ENCODE measurements at regions not wholly inside any gene's neighbourhood (a gene's known extent, or its start where the extent isn't known, plus 50 kb on each side); places are given as distances from the start of the nearest gene placed in this dataset.

DNA sequence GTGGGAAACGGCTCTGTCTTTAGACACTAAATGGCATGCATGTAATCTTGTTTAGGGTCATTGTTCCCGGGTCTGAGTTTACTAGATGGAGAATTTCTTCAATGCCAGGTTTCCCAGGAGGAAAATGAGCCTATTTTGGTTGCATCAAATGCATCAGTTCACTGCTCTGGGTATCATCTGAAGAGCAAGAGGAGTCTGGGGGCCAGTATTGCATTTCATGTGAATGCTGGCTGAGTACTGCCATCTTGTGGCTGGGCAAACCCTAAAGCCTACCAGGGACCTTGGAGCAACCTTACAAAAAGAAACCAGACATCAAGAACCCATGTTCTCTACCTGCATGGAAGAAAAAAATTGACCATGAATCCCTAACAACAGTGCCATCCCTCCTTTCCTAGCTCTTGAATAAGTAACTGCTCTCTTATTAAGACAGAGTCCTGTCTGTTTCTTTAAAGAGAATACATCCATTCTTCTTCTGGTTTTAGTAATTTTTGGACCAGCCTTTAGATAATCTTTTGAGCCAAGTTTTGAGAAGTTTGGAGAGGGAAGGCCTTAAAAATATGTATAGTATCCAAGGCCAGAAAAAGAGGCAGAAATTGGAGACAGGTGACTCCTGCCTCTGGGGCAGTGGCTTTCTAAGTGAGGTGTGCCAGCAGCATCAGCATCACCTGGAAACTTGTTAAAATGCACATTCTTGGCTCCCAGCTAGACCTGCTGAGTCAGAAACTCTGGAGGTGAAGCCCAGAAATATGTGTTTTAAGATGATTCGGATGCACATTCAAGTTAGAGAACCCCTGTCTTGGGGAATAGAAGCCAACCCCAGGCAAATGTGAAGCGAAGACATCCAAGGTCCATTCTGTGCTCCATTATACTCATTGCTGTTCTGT is 261.0 kb upstream of the CXCR4 start:
- TF ChIP-seq, protein P1, sequence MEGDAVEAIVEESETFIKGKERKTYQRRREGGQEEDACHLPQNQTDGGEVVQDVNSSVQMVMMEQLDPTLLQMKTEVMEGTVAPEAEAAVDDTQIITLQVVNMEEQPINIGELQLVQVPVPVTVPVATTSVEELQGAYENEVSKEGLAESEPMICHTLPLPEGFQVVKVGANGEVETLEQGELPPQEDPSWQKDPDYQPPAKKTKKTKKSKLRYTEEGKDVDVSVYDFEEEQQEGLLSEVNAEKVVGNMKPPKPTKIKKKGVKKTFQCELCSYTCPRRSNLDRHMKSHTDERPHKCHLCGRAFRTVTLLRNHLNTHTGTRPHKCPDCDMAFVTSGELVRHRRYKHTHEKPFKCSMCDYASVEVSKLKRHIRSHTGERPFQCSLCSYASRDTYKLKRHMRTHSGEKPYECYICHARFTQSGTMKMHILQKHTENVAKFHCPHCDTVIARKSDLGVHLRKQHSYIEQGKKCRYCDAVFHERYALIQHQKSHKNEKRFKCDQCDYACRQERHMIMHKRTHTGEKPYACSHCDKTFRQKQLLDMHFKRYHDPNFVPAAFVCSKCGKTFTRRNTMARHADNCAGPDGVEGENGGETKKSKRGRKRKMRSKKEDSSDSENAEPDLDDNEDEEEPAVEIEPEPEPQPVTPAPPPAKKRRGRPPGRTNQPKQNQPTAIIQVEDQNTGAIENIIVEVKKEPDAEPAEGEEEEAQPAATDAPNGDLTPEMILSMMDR (IDR thresholded peaks at IDR 0.05): peak; percentile 49
- TF ChIP-seq MAX (IDR thresholded peaks at IDR 0.05; ENCODE audit: low read depth): no peak
- no peak for TF ChIP-seq GABPA (IDR thresholded peaks at IDR 0.05; ENCODE audit: low read depth)
- no peak for TF ChIP-seq JUND (IDR thresholded peaks at IDR 0.05)
- no peak for TF ChIP-seq EP300 (IDR thresholded peaks at IDR 0.05; ENCODE audit: borderline replicate concordance in 1 of 2, low read depth in 1 of 2, low read length in 1 of 2)
- no peak for TF ChIP-seq NRF1 (IDR thresholded peaks at IDR 0.05; ENCODE audit: low read depth, low read length)
- TF ChIP-seq SIN3A (IDR thresholded peaks at IDR 0.05; ENCODE audit: borderline replicate concordance, low read depth, low read length): no peak
- TF ChIP-seq POLR2AphosphoS5 (IDR thresholded peaks at IDR 0.05; ENCODE audit: low read depth, low read length): no peak
- TF ChIP-seq, protein P2, sequence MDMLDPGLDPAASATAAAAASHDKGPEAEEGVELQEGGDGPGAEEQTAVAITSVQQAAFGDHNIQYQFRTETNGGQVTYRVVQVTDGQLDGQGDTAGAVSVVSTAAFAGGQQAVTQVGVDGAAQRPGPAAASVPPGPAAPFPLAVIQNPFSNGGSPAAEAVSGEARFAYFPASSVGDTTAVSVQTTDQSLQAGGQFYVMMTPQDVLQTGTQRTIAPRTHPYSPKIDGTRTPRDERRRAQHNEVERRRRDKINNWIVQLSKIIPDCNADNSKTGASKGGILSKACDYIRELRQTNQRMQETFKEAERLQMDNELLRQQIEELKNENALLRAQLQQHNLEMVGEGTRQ (IDR thresholded peaks at IDR 0.05; ENCODE audit: borderline replicate concordance, low read depth, low read length): no peak
- TF ChIP-seq TCF12 (IDR thresholded peaks at IDR 0.05): no peak
- TF ChIP-seq, protein P3, sequence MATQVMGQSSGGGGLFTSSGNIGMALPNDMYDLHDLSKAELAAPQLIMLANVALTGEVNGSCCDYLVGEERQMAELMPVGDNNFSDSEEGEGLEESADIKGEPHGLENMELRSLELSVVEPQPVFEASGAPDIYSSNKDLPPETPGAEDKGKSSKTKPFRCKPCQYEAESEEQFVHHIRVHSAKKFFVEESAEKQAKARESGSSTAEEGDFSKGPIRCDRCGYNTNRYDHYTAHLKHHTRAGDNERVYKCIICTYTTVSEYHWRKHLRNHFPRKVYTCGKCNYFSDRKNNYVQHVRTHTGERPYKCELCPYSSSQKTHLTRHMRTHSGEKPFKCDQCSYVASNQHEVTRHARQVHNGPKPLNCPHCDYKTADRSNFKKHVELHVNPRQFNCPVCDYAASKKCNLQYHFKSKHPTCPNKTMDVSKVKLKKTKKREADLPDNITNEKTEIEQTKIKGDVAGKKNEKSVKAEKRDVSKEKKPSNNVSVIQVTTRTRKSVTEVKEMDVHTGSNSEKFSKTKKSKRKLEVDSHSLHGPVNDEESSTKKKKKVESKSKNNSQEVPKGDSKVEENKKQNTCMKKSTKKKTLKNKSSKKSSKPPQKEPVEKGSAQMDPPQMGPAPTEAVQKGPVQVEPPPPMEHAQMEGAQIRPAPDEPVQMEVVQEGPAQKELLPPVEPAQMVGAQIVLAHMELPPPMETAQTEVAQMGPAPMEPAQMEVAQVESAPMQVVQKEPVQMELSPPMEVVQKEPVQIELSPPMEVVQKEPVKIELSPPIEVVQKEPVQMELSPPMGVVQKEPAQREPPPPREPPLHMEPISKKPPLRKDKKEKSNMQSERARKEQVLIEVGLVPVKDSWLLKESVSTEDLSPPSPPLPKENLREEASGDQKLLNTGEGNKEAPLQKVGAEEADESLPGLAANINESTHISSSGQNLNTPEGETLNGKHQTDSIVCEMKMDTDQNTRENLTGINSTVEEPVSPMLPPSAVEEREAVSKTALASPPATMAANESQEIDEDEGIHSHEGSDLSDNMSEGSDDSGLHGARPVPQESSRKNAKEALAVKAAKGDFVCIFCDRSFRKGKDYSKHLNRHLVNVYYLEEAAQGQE (IDR thresholded peaks at IDR 0.05; ENCODE audit: low read depth, low read length): no peak
